BJ (cell line): ENCODE measurements at regions not wholly inside any gene's neighbourhood (a gene's known extent, or its start where the extent isn't known, plus 50 kb on each side); places are given as distances from the start of the nearest gene placed in this dataset.

Experiments used
- CTCF ChIA-PET: fragments of 350-600 bp; formaldehyde crosslinking; extraction: SDS; loops from one replicate; lab custom pipeline; 2021; ENCODE audit warnings: antibody characterized with exemption, inconsistent platforms; lab: Yijun Ruan, JAX
- POLR2A ChIA-PET: fragments of 300-600 bp; sonication (Branson Sonifier 250); formaldehyde crosslinking; extraction: SDS; loops from one replicate; lab custom pipeline; 2021; ENCODE audit warnings: antibody characterized with exemption; lab: Charles Lee
- DNase-seq: peaks from one replicate; pipeline ENCODE4 v3.0.0-alpha.2; 2011; ENCODE audit warnings: low read depth
- H3K27me3 ChIP-seq: 2 replicates; pipeline ENCODE4 v1.6.0; 2011; ENCODE audit warnings: low read length; ENCODE audit not compliant: control insufficient read depth, insufficient read depth
- H3K36me3 ChIP-seq: 2 replicates; pipeline ENCODE4 v1.5.1; 2011; ENCODE audit warnings: low read length; ENCODE audit not compliant: control insufficient read depth, insufficient read depth
- H3K4me3 ChIP-seq: 2 replicates; pipeline ENCODE4 v1.5.1; 2011; ENCODE audit warnings: low read depth, mild to moderate bottlenecking, control low read depth, low read length
- CTCF ChIP-seq: IDR thresholded peaks from 2 replicates; pipeline ENCODE4 v1.5.1; 2011; ENCODE audit warnings: low read depth, mild to moderate bottlenecking, control low read depth, inconsistent platforms, low read length, moderate library complexity; ENCODE audit not compliant: insufficient read depth

GRCh38 chr2:146777181-146777580, 1067.6 kb upstream of the ACVR2A start:
- H3K27me3 ChIP-seq, result no peaks in the 10 kb centered on the region
- DNase-seq, result no peak
- no peak overlapping the region for H3K4me3 ChIP-seq
- no peaks in the 10 kb centered on the region for H3K36me3 ChIP-seq
- POLR2A ChIA-PET, result no interaction called here
- CTCF ChIA-PET, result no interaction called here
- TF ChIP-seq CTCF, result no peak

GRCh38 chr2:146776596-146776995, 1068.2 kb upstream of the ACVR2A start:
- no peak for TF ChIP-seq CTCF
- Histone ChIP-seq H3K4me3 (no peak overlapping the region), H3K27me3 (no peaks in the 10 kb centered on the region), H3K36me3 (no peaks in the 10 kb centered on the region)
- no peak for DNase-seq
- ChIA-PET CTCF (no interaction called here), POLR2A (no interaction called here)

- H3K4me3 ChIP-seq, result no peak overlapping the region
- POLR2A ChIA-PET, result no interaction called here
- no peak for DNase-seq
- no peaks in the 10 kb centered on the region for H3K36me3 ChIP-seq
- CTCF ChIA-PET, result no interaction called here
- TF ChIP-seq CTCF, result no peak
- no peaks in the 10 kb centered on the region for H3K27me3 ChIP-seq
These were observed 1073.3 kb upstream of the ACVR2A start for GRCh38 chr2:146771531-146771930.

GRCh38 chr2:146764301-146764700, 1080.5 kb upstream of the ACVR2A start:
- H3K36me3 ChIP-seq, result no peaks in the 10 kb centered on the region
- no peak for TF ChIP-seq CTCF
- no peaks in the 10 kb centered on the region for H3K27me3 ChIP-seq
- H3K4me3 ChIP-seq, result no peak overlapping the region
- no peak for DNase-seq
- CTCF ChIA-PET, result no interaction called here
- POLR2A ChIA-PET, result no interaction called here

- DNase-seq, result no peak
- no peaks in the 10 kb centered on the region for H3K27me3 ChIP-seq
- POLR2A ChIA-PET, result no interaction called here
- H3K4me3 ChIP-seq, result no peak overlapping the region
- CTCF ChIA-PET, result interaction anchor here (0.5 kb wide), 1 partner anchor 1071 kb away, joined by 3 read pairs; no protein-coding TSS in a partner anchor
- no peak for TF ChIP-seq CTCF
- H3K36me3 ChIP-seq, result no peaks in the 10 kb centered on the region
These were observed 1082.0 kb upstream of the ACVR2A start for GRCh38 chr2:146762786-146763185.
